ENCODE measurements at regions not wholly inside any gene's neighbourhood (a gene's known extent, or its start where the extent isn't known, plus 50 kb on each side); places are given as distances from the start of the nearest gene placed in this dataset.
"Not testable (repeated sequence)": the region's sequence is repeated elsewhere in the genome, so short reads cannot be mapped to it uniquely, and the experiment has no call there.

GRCh38 chr1:73343947-73344346 is 854.0 kb downstream of the LRRIQ3 start:
- H3K27me3 ChIP-seq (ENCODE audit: control insufficient read depth, insufficient read depth, low read length, poor library complexity, severe bottlenecking) = no peaks in the 10 kb centered on the region
- 91 to 93% methylated on average over 3 of the region's 3 CpGs for WGBS, 2 experiments
- no peak overlapping the region for H3K4me3 ChIP-seq (ENCODE audit: insufficient read depth, low read depth, low read length)
- no peak overlapping the region for H3K27ac ChIP-seq (ENCODE audit: insufficient read depth, low read depth, low read length, poor library complexity, severe bottlenecking)
- peaks cover 3% of the 10 kb centered on the region for H3K9me3 ChIP-seq (ENCODE audit: control insufficient read depth, low read length)
- no peaks in the 10 kb centered on the region for H3K4me1 ChIP-seq (ENCODE audit: control insufficient read depth, insufficient read depth, low read length)
- peaks cover 3% of the 10 kb centered on the region for H3K36me3 ChIP-seq (ENCODE audit: control insufficient read depth, insufficient read depth, low read length)

- Histone ChIP-seq H3K36me3 (ENCODE audit: control insufficient read depth, insufficient read depth, low read length) (no peaks in the 10 kb centered on the region), H3K27me3 (ENCODE audit: control insufficient read depth, insufficient read depth, low read length, poor library complexity, severe bottlenecking) (no peaks in the 10 kb centered on the region), H3K9me3 (ENCODE audit: control insufficient read depth, low read length) (no peaks in the 10 kb centered on the region), H3K4me1 (ENCODE audit: control insufficient read depth, insufficient read depth, low read length) (no peaks in the 10 kb centered on the region), H3K4me3 (ENCODE audit: insufficient read depth, low read depth, low read length) (no peak overlapping the region), H3K27ac (ENCODE audit: insufficient read depth, low read depth, low read length, poor library complexity, severe bottlenecking) (no peak overlapping the region)
- WGBS, 2 experiments = 84 to 89% methylated on average over 1 of the region's 1 CpG
Observed at GRCh38 chr1:73333847-73334503, 864.0 kb downstream of the LRRIQ3 start.

- H3K4me3 ChIP-seq (ENCODE audit: insufficient read depth, low read depth, low read length) = no peak overlapping the region
- 83% methylated on average over 1 of the region's 1 CpG; no CpG with 5 or more reads in 1 of the 2 experiments for WGBS, 2 experiments
- no peak overlapping the region for H3K27ac ChIP-seq (ENCODE audit: insufficient read depth, low read depth, low read length, poor library complexity, severe bottlenecking)
- H3K36me3 ChIP-seq (ENCODE audit: control insufficient read depth, insufficient read depth, low read length) = no peaks in the 10 kb centered on the region
- H3K27me3 ChIP-seq (ENCODE audit: control insufficient read depth, insufficient read depth, low read length, poor library complexity, severe bottlenecking) = no peaks in the 10 kb centered on the region
- no peaks in the 10 kb centered on the region for H3K4me1 ChIP-seq (ENCODE audit: control insufficient read depth, insufficient read depth, low read length)
- no peaks in the 10 kb centered on the region for H3K9me3 ChIP-seq (ENCODE audit: control insufficient read depth, low read length)
Observed at GRCh38 chr1:73331726-73332125, 866.2 kb downstream of the LRRIQ3 start.

- Histone ChIP-seq H3K9me3 (ENCODE audit: control insufficient read depth, low read length) (no peaks in the 10 kb centered on the region), H3K27me3 (ENCODE audit: control insufficient read depth, insufficient read depth, low read length, poor library complexity, severe bottlenecking) (no peaks in the 10 kb centered on the region), H3K27ac (ENCODE audit: insufficient read depth, low read depth, low read length, poor library complexity, severe bottlenecking) (no peak overlapping the region), H3K36me3 (ENCODE audit: control insufficient read depth, insufficient read depth, low read length) (no peaks in the 10 kb centered on the region), H3K4me3 (ENCODE audit: insufficient read depth, low read depth, low read length) (no peak overlapping the region), H3K4me1 (ENCODE audit: control insufficient read depth, insufficient read depth, low read length) (no peaks in the 10 kb centered on the region)
- 94 to 97% methylated on average over 3 of the region's 3 CpGs for WGBS, 2 experiments
Observed at GRCh38 chr1:73327998-73328397, 870.0 kb downstream of the LRRIQ3 start.

GRCh38 chr1:73327180-73327793 is 870.7 kb downstream of the LRRIQ3 start:
- Histone ChIP-seq H3K9me3 (ENCODE audit: control insufficient read depth, low read length) (no peaks in the 10 kb centered on the region), H3K4me3 (ENCODE audit: insufficient read depth, low read depth, low read length) (no peak overlapping the region), H3K36me3 (ENCODE audit: control insufficient read depth, insufficient read depth, low read length) (no peaks in the 10 kb centered on the region), H3K4me1 (ENCODE audit: control insufficient read depth, insufficient read depth, low read length) (no peaks in the 10 kb centered on the region), H3K27ac (ENCODE audit: insufficient read depth, low read depth, low read length, poor library complexity, severe bottlenecking) (no peak overlapping the region), H3K27me3 (ENCODE audit: control insufficient read depth, insufficient read depth, low read length, poor library complexity, severe bottlenecking) (no peaks in the 10 kb centered on the region)
- WGBS, 2 experiments = 93 to 95% methylated on average over 3 of the region's 3 CpGs

DNA sequence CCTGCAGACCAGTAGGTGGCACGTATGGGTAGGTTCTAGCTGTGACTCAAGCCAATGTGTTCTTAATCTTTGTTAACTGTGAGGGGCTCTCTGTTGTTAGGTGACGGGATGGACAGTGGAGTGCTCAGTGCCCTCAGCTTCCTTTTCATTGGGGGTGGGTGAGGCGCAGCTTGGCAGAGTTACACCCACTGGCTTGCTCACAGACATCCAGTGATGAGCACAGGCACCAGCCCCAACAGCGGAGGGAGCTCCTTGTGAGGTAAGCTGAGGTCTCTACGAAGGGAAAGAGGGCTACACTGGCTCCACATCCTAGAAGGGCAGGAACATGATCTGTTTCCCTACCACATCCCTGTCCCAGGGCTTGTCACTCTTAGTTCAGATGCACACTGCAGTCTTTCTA is 871.3 kb downstream of the LRRIQ3 start:
- H3K4me3 ChIP-seq (ENCODE audit: insufficient read depth, low read depth, low read length) = no peak overlapping the region
- 88 to 94% methylated on average over 5 of the region's 5 CpGs for WGBS, 2 experiments
- no peaks in the 10 kb centered on the region for H3K4me1 ChIP-seq (ENCODE audit: control insufficient read depth, insufficient read depth, low read length)
- H3K27ac ChIP-seq (ENCODE audit: insufficient read depth, low read depth, low read length, poor library complexity, severe bottlenecking) = no peak overlapping the region
- no peaks in the 10 kb centered on the region for H3K9me3 ChIP-seq (ENCODE audit: control insufficient read depth, low read length)
- no peaks in the 10 kb centered on the region for H3K27me3 ChIP-seq (ENCODE audit: control insufficient read depth, insufficient read depth, low read length, poor library complexity, severe bottlenecking)
- no peaks in the 10 kb centered on the region for H3K36me3 ChIP-seq (ENCODE audit: control insufficient read depth, insufficient read depth, low read length)

- Histone ChIP-seq H3K27me3 (ENCODE audit: control insufficient read depth, insufficient read depth, low read length, poor library complexity, severe bottlenecking) (no peaks in the 10 kb centered on the region), H3K4me1 (ENCODE audit: control insufficient read depth, insufficient read depth, low read length) (no peaks in the 10 kb centered on the region), H3K4me3 (ENCODE audit: insufficient read depth, low read depth, low read length) (no peak overlapping the region), H3K27ac (ENCODE audit: insufficient read depth, low read depth, low read length, poor library complexity, severe bottlenecking) (no peak overlapping the region), H3K9me3 (ENCODE audit: control insufficient read depth, low read length) (no peaks in the 10 kb centered on the region), H3K36me3 (ENCODE audit: control insufficient read depth, insufficient read depth, low read length) (no peaks in the 10 kb centered on the region)
- WGBS, 2 experiments = 84 to 88% methylated on average over 4 of the region's 4 CpGs
Observed at GRCh38 chr1:73310797-73311381, 887.1 kb downstream of the LRRIQ3 start.

- Histone ChIP-seq H3K27me3 (ENCODE audit: control insufficient read depth, insufficient read depth, low read length, poor library complexity, severe bottlenecking) (no peaks in the 10 kb centered on the region), H3K9me3 (ENCODE audit: control insufficient read depth, low read length) (no peaks in the 10 kb centered on the region), H3K4me1 (ENCODE audit: control insufficient read depth, insufficient read depth, low read length) (no peaks in the 10 kb centered on the region), H3K27ac (ENCODE audit: insufficient read depth, low read depth, low read length, poor library complexity, severe bottlenecking) (no peak overlapping the region), H3K4me3 (ENCODE audit: insufficient read depth, low read depth, low read length) (no peak overlapping the region), H3K36me3 (ENCODE audit: control insufficient read depth, insufficient read depth, low read length) (no peaks in the 10 kb centered on the region)
- WGBS, 2 experiments = 93 to 98% methylated on average over 2 of the region's 2 CpGs
Observed at GRCh38 chr1:73306899-73307555, 890.9 kb downstream of the LRRIQ3 start.

GRCh38 chr1:73273886-73274285 is 924.1 kb downstream of the LRRIQ3 start:
- Histone ChIP-seq H3K9me3 (ENCODE audit: control insufficient read depth, low read length) (no peaks in the 10 kb centered on the region), H3K4me3 (ENCODE audit: insufficient read depth, low read depth, low read length) (no peak overlapping the region), H3K36me3 (ENCODE audit: control insufficient read depth, insufficient read depth, low read length) (no peaks in the 10 kb centered on the region)

GRCh38 chr1:73245196-73245595 is 952.8 kb downstream of the LRRIQ3 start:
- H3K4me1 ChIP-seq (ENCODE audit: control insufficient read depth, insufficient read depth, low read length); H3K27ac ChIP-seq (ENCODE audit: insufficient read depth, low read depth, low read length, poor library complexity, severe bottlenecking); H3K27me3 ChIP-seq (ENCODE audit: control insufficient read depth, insufficient read depth, low read length, poor library complexity, severe bottlenecking); H3K9me3 ChIP-seq (ENCODE audit: control insufficient read depth, low read length); H3K36me3 ChIP-seq (ENCODE audit: control insufficient read depth, insufficient read depth, low read length); H3K4me3 ChIP-seq (ENCODE audit: insufficient read depth, low read depth, low read length): not testable (repeated sequence)

More at GRCh38 chr1:73273886-73274285, 924.1 kb downstream of the LRRIQ3 start:
- Histone ChIP-seq H3K27me3 (ENCODE audit: control insufficient read depth, insufficient read depth, low read length, poor library complexity, severe bottlenecking) (no peaks in the 10 kb centered on the region), H3K4me1 (ENCODE audit: control insufficient read depth, insufficient read depth, low read length) (no peaks in the 10 kb centered on the region), H3K27ac (ENCODE audit: insufficient read depth, low read depth, low read length, poor library complexity, severe bottlenecking) (no peak overlapping the region)
- WGBS, 2 experiments = 94 to 100% methylated on average over 2 of the region's 2 CpGs

All from ectodermal cell (in vitro differentiated cells).